Activated naive CD8-positive, alpha-beta T cell treated with anti-CD3 and anti-CD28 coated beads, Interleukin-2, amount 50 U/mL, for 24 hours (primary cell): ENCODE measurements at regions not wholly inside any gene's neighbourhood (a gene's known extent, or its start where the extent isn't known, plus 50 kb on each side); places are given as distances from the start of the nearest gene placed in this dataset.

Experiments
- ATAC-seq: fragments of 150-1000 bp; cut with Tn5 transposase; one replicate; pipeline ENCODE4 v1.10.0; 2021
- DNase-seq: peaks from one replicate; pipeline ENCODE4 v3.0.0; 2021
- H3K27ac Mint-ChIP-seq: one replicate; pipeline ENCODE4 v1.8.0; 2021; ENCODE audit warnings: mild to moderate bottlenecking, mixed read lengths
- H3K27me3 Mint-ChIP-seq: one replicate; pipeline ENCODE4 v1.8.0; 2021; ENCODE audit warnings: mixed read lengths
- H3K36me3 Mint-ChIP-seq: one replicate; pipeline ENCODE4 v1.8.0; 2021; ENCODE audit warnings: low read depth, mixed read lengths
- H3K4me1 Mint-ChIP-seq: one replicate; pipeline ENCODE4 v1.8.0; 2021; ENCODE audit warnings: mixed read lengths
- H3K4me3 Mint-ChIP-seq: one replicate; pipeline ENCODE4 v1.8.0; 2021; ENCODE audit warnings: mild to moderate bottlenecking, moderate library complexity, mixed read lengths
- H3K9me3 Mint-ChIP-seq: one replicate; pipeline ENCODE4 v1.8.0; 2021; ENCODE audit warnings: mixed read lengths

DNA sequence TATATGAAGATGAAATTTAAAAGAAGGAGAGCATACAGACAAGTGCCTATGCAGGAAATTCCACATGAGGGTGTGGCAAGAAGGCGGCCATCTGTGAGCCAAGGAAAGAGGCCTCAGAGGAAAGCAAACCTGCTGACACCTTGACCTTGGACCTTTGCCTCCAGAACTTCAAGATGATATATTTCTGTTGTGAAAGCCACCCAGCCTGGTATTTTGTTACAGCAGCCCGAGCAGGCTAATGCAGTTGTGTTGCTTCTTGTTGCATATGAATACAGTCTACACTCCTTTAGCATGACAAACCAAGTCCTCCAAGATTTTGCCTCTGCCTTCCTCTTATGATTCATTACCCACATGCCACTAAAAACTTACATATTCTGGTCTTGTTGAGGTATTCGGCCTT, 374.8 kb upstream of the TRIB2 start:
- no peak overlapping the region for H3K27ac Mint-ChIP-seq
- H3K27me3 Mint-ChIP-seq: no peaks in the 10 kb centered on the region
- no peak overlapping the region for H3K4me3 Mint-ChIP-seq
- H3K4me1 Mint-ChIP-seq: peaks cover 2% of the 10 kb centered on the region
- H3K9me3 Mint-ChIP-seq: peaks cover 3% of the 10 kb centered on the region
- ATAC-seq (no peak), DNase-seq (no peak)
- H3K36me3 Mint-ChIP-seq: peaks cover 1% of the 10 kb centered on the region

DNA sequence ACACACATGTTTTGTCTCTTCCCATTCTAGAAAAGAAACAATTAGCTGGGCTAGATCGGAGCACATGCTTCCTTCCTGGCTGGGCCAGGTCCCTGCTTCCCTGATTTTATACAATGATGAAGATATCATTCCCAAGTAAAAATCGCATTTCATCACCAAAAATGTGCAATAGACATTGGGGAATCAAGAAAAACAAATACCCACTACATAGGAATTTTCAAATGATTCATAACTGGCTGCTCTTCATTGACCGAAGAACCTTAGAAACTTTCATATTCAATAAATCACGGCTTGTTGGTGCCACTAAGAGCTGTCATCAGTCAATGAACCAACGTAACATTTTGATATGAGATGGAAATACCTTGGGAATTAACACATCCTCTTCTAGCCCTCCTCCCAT, 373.6 kb upstream of the TRIB2 start:
- DNase-seq (no peak), ATAC-seq (no peak)
- Mint-ChIP-seq H3K4me1 (peaks cover 5% of the 10 kb centered on the region), H3K27me3 (no peaks in the 10 kb centered on the region), H3K36me3 (peaks cover 1% of the 10 kb centered on the region), H3K4me3 (no peak overlapping the region), H3K27ac (no peak overlapping the region), H3K9me3 (peaks cover 3% of the 10 kb centered on the region)

DNA sequence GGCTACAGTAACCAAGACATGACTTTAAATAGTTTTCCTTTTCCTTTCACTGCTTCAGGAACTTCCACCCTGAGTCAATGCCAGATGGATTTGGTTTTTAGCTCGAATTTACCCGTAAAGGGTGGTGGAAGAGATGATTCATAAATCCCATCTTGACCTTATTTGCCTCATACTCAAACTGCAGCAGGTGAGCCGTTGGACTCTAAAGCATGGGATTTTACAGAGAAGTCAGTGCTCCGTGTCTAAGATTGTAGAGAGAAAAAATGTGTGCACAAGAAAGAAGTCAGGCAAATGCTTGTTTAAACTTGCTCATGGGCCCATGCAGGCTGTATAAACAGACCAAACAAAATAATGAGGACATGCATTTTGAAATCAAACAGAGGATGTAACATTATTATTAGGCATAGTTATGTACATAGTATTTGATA, 369.7 kb upstream of the TRIB2 start:
- peaks cover 5% of the 10 kb centered on the region for H3K4me1 Mint-ChIP-seq
- H3K4me3 Mint-ChIP-seq: no peak overlapping the region
- peaks cover 1% of the 10 kb centered on the region for H3K36me3 Mint-ChIP-seq
- no peak for ATAC-seq
- no peak overlapping the region for H3K27ac Mint-ChIP-seq
- no peaks in the 10 kb centered on the region for H3K27me3 Mint-ChIP-seq
- peaks cover 3% of the 10 kb centered on the region for H3K9me3 Mint-ChIP-seq
- no peak for DNase-seq

DNA sequence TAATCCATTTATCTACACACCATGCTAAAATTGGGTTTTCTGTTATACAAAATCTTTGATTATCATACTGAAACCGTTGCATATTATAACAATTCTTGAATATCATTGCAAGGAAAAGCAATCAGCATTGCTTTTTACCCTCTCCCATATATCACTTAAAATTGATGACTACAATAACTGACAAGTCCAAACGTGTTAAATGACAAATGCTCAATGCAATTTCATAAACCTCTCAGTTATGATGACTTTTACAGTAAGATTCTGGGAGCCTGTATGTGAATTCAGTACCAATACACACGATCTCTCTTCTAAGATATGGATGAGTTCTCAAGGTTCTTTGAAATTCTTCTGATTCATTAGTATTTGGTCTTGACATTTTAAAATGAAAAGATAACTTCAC, 368.5 kb upstream of the TRIB2 start:
- H3K4me3 Mint-ChIP-seq: no peak overlapping the region
- ATAC-seq: no peak

DNA sequence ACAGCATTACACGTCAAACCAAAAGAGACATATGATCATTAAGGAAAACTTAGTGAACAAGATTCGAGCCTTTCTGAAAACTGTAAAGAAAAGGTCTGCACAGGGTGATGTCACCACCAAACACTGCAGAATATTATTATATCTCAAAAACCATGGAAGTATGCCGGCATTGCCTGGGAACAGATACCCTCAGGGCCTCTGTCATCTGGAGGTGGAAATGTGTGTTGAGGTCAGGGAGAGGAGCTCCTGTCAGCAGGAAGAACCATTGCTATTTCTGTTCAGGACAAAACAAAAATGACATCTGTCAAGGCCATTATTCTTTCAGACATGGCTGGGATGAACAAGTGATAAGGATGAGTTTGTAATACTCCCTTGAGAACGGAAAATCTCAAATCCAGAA, 365.9 kb upstream of the TRIB2 start:
- Mint-ChIP-seq H3K4me3 (no peak overlapping the region), H3K27ac (no peak overlapping the region), H3K36me3 (peaks cover under 1% of the 10 kb centered on the region), H3K4me1 (peaks cover 5% of the 10 kb centered on the region), H3K9me3 (peaks cover 5% of the 10 kb centered on the region), H3K27me3 (no peaks in the 10 kb centered on the region)
- DNase-seq: no peak
- ATAC-seq: no peak

More for the DNA sequence above, 368.5 kb upstream of the TRIB2 start:
- no peak for DNase-seq
- no peak overlapping the region for H3K27ac Mint-ChIP-seq
- H3K27me3 Mint-ChIP-seq: no peaks in the 10 kb centered on the region
- H3K4me1 Mint-ChIP-seq: peaks cover 5% of the 10 kb centered on the region
- peaks cover 1% of the 10 kb centered on the region for H3K36me3 Mint-ChIP-seq
- peaks cover 3% of the 10 kb centered on the region for H3K9me3 Mint-ChIP-seq

DNA sequence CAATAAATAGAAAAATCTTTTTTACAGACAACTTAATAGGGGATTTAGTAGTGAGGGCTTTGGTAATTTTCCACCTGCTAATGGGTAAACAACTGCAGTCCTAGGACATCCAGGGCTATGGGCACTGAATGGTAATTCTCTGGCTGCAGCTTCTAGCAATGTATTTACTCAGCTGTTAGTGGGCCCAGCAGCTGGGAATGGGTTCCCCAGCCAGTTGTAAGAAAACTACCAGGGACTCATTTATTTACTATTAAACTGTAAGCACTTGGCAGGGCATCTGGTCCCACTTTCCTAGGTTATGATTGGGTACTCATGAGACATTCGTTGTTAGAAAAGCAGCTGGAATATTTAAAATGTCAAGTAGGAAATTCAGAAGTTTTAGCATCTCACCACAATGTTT, 363.8 kb upstream of the TRIB2 start:
- H3K9me3 Mint-ChIP-seq: peaks cover 6% of the 10 kb centered on the region
- no peak overlapping the region for H3K4me3 Mint-ChIP-seq
- no peak for ATAC-seq
- no peaks in the 10 kb centered on the region for H3K4me1 Mint-ChIP-seq
- H3K27ac Mint-ChIP-seq: no peak overlapping the region
- H3K27me3 Mint-ChIP-seq: no peaks in the 10 kb centered on the region
- no peaks in the 10 kb centered on the region for H3K36me3 Mint-ChIP-seq
- no peak for DNase-seq

DNA sequence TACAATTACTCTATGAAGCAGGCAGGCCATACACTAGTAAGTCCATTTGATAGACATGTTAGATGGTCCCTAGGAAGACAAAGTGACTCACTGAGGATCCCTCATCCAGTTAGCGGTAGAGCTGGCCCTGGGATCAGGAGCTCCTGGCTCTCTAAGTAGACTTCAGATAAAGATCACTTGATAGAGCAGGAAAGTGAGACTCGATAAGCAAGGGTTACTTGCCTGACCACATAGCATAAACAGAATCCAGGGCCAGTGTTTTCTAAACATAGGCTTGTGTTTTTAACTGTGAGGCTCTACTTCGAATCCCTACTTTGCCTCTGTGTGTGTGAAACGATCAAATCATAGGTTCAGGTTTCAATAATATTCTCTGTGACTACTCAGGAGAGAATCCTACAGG, 355.2 kb upstream of the TRIB2 start:
- ATAC-seq (no peak), DNase-seq (no peak)
- H3K4me1 Mint-ChIP-seq: no peaks in the 10 kb centered on the region
- no peak overlapping the region for H3K4me3 Mint-ChIP-seq
- no peaks in the 10 kb centered on the region for H3K27me3 Mint-ChIP-seq
- H3K9me3 Mint-ChIP-seq: peaks cover 10% of the 10 kb centered on the region
- H3K27ac Mint-ChIP-seq: no peak overlapping the region
- no peaks in the 10 kb centered on the region for H3K36me3 Mint-ChIP-seq

DNA sequence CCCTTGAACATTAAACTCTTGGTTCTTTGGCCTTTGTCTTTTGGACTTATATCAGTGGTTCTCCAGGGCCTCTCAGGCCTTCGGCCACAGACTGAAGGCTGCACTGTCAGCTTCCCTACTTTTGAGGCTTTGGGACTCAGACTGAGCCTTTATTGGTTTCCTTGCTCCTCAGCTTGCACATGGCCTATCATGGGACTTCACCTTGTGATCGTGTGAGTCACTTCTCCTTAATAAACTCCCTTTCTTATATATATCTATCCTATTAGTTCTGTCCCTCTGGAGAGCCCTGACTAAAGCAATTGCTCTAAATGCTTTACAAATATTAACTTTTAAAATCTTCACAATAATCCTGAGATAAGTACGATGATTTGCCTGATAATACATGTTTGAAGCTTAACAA, 353.6 kb upstream of the TRIB2 start:
- no peak overlapping the region for H3K4me3 Mint-ChIP-seq
- H3K9me3 Mint-ChIP-seq: peaks cover 16% of the 10 kb centered on the region
- H3K36me3 Mint-ChIP-seq: no peaks in the 10 kb centered on the region
- DNase-seq (no peak), ATAC-seq (no peak)
- no peaks in the 10 kb centered on the region for H3K4me1 Mint-ChIP-seq
- H3K27ac Mint-ChIP-seq: no peak overlapping the region
- H3K27me3 Mint-ChIP-seq: no peaks in the 10 kb centered on the region

DNA sequence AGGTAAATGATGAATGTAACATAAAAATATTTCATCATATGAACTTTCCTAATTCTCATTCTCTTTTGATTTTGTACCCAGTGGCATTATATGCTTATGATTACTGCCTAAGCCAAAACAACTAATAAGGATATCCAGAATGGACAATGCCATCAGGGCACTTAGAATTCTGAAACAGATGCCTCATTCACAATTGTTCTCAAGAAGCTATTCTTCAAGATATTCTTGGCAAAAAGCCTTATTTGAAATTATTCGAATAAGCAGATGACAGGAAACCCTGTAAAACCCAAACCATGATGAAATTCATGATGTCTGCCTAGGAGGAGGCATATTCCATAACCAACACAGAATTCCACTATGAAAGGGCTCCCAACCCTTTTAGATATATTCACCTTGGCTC, 353.2 kb upstream of the TRIB2 start:
- no peak for DNase-seq
- Mint-ChIP-seq H3K4me1 (no peaks in the 10 kb centered on the region), H3K9me3 (peaks cover 16% of the 10 kb centered on the region)

DNA sequence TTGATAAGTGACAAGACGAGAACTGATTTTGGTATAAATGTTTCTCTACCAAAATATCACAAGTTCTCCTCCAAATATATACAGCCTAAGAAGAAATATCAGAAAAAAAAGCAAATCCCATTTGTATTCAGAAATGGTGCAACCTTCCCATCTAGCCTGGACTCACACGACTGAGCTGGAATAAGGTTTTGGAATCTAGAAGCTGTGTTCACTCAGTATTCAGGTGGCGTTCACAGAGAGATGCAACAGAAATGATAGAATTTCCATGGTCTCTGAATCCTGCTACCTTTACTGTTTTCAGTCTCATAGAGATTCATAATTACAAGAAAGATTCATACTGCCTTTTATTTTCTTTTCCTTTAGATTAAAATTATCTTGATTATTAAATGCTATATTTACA, 347.2 kb upstream of the TRIB2 start:
- no peak for ATAC-seq
- no peak overlapping the region for H3K27ac Mint-ChIP-seq

More for the DNA sequence above, 353.2 kb upstream of the TRIB2 start:
- Mint-ChIP-seq H3K27ac (no peak overlapping the region), H3K4me3 (no peak overlapping the region), H3K27me3 (no peaks in the 10 kb centered on the region), H3K36me3 (no peaks in the 10 kb centered on the region)
- no peak for ATAC-seq

DNA sequence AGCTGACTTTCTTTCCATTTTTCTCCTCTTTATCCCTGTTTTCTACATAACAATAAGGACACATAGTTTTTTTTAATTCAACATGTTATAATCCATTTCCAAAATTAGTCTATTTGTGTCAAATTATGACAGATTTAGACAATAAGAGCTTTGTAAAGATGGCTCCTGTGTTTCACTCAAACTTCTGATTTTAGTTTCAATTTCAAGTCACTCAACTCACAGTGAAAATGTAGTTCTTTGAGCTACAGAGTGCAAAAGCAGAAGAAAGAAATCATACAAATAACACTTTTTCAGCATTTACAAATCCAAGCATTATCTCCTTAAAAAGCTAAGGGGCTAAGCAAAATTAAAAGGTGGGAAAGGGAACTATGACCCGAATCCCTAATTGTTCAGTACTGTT, 340.7 kb upstream of the TRIB2 start:
- no peak overlapping the region for H3K27ac Mint-ChIP-seq
- no peak for DNase-seq
- no peaks in the 10 kb centered on the region for H3K9me3 Mint-ChIP-seq
- no peak overlapping the region for H3K4me3 Mint-ChIP-seq
- no peaks in the 10 kb centered on the region for H3K27me3 Mint-ChIP-seq
- no peaks in the 10 kb centered on the region for H3K36me3 Mint-ChIP-seq
- H3K4me1 Mint-ChIP-seq: peaks cover 6% of the 10 kb centered on the region
- ATAC-seq: no peak

More for the DNA sequence above, 347.2 kb upstream of the TRIB2 start:
- Mint-ChIP-seq H3K4me3 (no peak overlapping the region), H3K9me3 (peaks cover 16% of the 10 kb centered on the region), H3K4me1 (no peaks in the 10 kb centered on the region), H3K27me3 (no peaks in the 10 kb centered on the region), H3K36me3 (no peaks in the 10 kb centered on the region)
- DNase-seq: no peak

DNA sequence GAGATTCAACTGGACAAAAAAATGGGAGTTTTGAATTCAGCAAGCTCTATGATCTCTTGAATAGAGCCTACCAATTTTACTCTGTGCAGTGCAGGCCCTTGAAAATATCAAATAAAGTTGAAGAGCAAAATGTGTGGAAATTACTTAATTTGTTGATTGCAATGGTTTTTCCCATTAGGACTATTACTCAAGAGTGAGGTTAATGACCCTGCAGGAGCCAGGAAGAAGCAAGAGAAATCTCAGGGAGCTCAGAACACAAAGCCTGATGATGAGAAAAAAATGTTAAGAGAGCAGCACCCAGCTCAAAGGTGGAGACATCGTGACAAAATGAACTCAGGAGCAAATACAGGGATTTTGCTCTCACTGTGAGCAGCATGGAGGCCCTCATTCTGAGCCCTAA, 337.6 kb upstream of the TRIB2 start:
- Mint-ChIP-seq H3K4me1 (peaks cover 6% of the 10 kb centered on the region), H3K27ac (no peak overlapping the region), H3K36me3 (no peaks in the 10 kb centered on the region), H3K27me3 (no peaks in the 10 kb centered on the region), H3K4me3 (no peak overlapping the region), H3K9me3 (no peaks in the 10 kb centered on the region)
- no peak for DNase-seq
- no peak for ATAC-seq

DNA sequence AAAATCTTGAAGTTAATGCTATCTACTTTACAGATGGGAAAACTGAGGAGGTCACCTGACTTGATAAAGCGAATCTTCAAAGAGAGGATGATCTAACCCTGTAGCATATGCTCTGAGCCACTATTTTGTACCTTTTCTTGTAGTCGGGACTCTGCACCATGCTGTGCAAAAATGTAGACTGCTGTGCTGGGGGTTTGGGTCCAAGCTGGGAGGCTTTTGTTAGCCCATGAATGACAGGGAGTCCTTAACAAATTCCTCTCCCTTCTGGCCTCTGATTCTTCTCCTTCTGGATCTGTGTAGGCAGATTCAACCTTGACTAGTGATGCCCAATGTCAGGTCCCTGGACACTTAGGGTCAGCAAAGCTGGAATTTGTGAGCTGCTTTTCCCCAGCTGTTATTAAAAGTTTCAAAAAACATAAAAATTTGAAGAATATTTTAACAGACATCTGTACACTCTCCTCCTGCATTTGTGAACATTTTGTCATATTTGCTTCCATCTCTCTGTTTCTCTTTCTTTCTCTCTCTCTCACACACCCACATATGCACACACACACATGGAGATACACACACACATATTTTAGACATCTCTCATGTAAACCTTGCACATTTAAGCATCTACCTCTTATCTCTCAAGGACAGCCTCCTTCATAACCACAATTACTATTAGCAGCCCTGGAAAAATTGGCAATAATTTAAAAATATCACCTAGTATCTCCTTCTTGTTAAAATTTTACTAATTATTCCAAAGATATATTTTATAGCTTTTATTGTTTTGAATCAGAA, 335.0 kb upstream of the TRIB2 start:
- no peak overlapping the region for H3K4me3 Mint-ChIP-seq
- no peaks in the 10 kb centered on the region for H3K4me1 Mint-ChIP-seq
- H3K36me3 Mint-ChIP-seq: no peaks in the 10 kb centered on the region
- ATAC-seq (no peak), DNase-seq (no peak)
- no peaks in the 10 kb centered on the region for H3K27me3 Mint-ChIP-seq
- H3K27ac Mint-ChIP-seq: no peak overlapping the region
- H3K9me3 Mint-ChIP-seq: no peaks in the 10 kb centered on the region

DNA sequence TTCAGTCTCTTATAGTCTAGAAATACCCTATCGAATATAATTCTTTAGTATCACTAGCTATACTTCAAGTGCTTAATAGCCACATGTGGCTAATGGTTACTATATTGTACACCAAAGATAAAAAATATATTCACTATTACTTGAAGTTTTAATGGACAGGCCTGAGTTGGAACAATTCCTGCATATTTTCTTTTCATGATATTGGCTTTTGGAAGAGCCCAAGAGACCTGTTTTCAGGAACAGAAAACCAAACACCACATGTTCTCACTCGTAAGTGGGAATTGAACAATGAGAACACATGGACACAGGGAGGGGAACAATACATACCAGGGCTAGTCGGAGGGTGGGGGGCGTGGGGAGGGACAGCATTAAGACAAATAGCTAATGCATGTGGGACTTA, 334.4 kb upstream of the TRIB2 start:
- Mint-ChIP-seq H3K36me3 (no peaks in the 10 kb centered on the region), H3K9me3 (no peaks in the 10 kb centered on the region), H3K27ac (no peak overlapping the region), H3K4me1 (no peaks in the 10 kb centered on the region), H3K4me3 (no peak overlapping the region), H3K27me3 (no peaks in the 10 kb centered on the region)
- ATAC-seq (no peak), DNase-seq (no peak)

DNA sequence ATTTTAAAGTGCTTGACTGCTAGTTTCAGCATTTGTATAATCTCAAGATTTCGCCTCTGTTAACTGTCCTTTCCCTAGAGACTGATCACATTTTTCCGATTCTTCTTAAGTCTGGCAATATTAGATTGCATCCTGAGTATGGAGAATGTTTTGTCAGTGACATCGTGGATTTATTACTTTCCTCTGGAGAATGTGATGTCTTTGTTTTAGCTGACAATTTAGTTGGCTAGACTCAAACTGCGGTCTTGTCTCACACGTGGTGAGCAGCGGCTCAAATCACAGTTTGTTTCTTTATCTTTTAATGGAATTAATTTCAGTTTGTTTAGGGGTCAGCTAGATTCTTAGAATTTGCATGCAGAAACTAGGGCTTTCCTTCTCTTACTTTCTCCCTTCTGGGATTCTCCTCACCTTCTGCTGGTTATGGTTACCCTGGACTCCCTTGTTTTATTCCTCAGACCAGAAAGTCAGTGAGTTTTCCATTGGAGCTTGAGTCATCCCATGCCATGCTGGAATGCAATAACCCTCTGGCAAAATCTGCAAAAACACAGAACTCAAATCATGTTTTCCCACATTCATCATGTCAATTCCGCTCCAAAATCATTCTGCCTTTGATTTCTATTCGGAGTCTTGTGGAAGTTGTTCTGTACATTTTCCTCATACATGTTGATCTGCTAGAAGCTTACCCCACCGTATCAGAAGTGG, 327.2 kb upstream of the TRIB2 start:
- Mint-ChIP-seq H3K27ac (no peak overlapping the region), H3K9me3 (no peaks in the 10 kb centered on the region), H3K36me3 (no peaks in the 10 kb centered on the region), H3K4me3 (no peak overlapping the region), H3K4me1 (no peaks in the 10 kb centered on the region), H3K27me3 (no peaks in the 10 kb centered on the region)
- ATAC-seq (no peak), DNase-seq (no peak)
